NCI-H2107 treated with DMSO at 0.1 percent for 48 hours (cell line): ENCODE measurements at regions not wholly inside any gene's neighbourhood (a gene's known extent, or its start where the extent isn't known, plus 50 kb on each side); places are given as distances from the start of the nearest gene placed in this dataset.

Experiments
- DNase-seq: peaks from one replicate; lab custom pipeline; 2025; ENCODE audit not compliant: unreplicated experiment; lab: John Stamatoyannopoulos, UW

- no peak for DNase-seq
These were observed 58.9 kb upstream of the IFNGR1 start for GRCh38 chr6:137277971-137278637.

- no peak for DNase-seq
These were observed 53.2 kb upstream of the IFNGR1 start for GRCh38 chr6:137272403-137272802.

DNA sequence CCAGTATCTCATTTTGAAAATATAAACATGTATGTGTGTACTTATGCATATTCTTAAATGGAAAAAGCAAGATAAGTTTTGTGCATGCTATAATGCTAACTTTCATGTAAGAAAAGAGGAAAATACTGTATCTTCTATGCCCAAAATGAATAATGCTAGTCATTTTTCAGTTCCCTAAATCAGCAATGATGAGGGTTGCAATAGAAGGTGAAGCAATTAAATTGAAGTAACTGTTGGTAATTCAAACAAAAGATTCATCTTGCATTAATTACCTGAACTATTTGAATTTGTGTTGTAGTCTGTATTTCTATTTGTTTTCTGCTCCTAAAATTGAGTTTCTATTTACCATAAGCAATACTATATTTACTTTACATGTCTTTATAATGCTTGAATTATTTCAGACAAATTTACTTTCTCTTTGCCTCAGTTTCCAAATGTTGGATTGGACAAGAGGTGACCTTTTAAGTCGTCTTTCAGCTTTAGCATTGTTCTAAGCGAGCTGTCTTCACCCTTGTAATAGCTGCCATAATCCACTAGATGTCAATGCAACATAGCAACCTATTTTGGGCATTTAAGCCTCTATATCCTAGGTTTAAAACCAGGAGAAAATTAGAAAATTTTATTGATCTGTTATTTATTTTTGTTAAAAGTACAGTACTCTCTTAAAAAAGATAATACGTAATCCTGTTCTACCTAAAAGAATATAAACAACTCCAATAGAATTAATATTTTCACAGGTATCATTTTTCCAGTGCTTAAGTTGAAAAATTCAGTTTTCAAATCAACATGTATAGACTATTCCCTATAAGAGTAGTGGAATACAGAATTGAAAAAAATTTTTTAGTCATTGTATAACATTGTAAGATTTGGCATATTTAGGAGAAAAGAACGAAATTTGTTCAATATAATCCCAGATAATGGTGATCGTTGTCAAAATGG lies 52.3 kb upstream of the IFNGR1 start:
- peak; percentile 8 for DNase-seq

- no peak for DNase-seq
These were observed 50.6 kb upstream of the IFNGR1 start for GRCh38 chr6:137269803-137270202.

DNA sequence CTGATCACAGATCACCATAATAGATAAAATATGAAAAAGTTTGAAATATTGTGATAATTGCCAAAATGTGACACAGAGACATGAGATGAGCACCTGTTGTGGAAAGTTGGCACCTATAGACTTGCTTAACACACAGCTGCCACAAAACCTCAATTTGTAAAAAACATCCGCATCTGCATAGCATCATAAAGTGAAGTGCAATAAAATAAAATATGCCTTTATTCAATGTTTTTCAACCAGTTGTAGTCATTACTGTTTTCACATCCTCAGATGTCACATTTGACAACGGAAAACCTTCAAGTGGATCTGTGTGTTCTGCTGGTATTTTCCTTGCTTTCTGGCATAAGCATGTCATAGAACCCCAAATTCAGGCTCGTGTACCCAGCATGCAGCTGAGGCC lies 50.2 kb upstream of the IFNGR1 start:
- no peak for DNase-seq
